Smooth muscle cell (in vitro differentiated cells): ENCODE measurements at regions not wholly inside any gene's neighbourhood (a gene's known extent, or its start where the extent isn't known, plus 50 kb on each side); places are given as distances from the start of the nearest gene placed in this dataset.

Source experiments
- DNase-seq: peaks from one replicate; lab custom pipeline; 2025; ENCODE audit not compliant: unreplicated experiment; lab: John Stamatoyannopoulos, UW
- H2AFZ ChIP-seq: fragments of 200-600 bp; sonication (generic); 2 replicates; pipeline ENCODE4 v1.6.0; 2016; ENCODE audit warnings: antibody characterized with exemption, low read depth, mild to moderate bottlenecking
- H3F3A ChIP-seq: fragments of 200-600 bp; sonication (generic); 2 replicates; pipeline ENCODE4 v1.6.0; 2017; ENCODE audit warnings: antibody characterized with exemption, low read depth
- H3K27ac ChIP-seq: fragments of 200-600 bp; sonication (generic); 2 replicates; pipeline ENCODE4 v1.5.1; 2016; ENCODE audit warnings: low read depth, mild to moderate bottlenecking
- H3K27me3 ChIP-seq: fragments of 200-600 bp; sonication (generic); 2 replicates; pipeline ENCODE4 v1.6.1; 2016; ENCODE audit warnings: low read depth, mild to moderate bottlenecking
- H3K36me3 ChIP-seq: fragments of 200-600 bp; sonication (generic); 2 replicates; pipeline ENCODE4 v1.5.1; 2016; ENCODE audit warnings: low read depth
- H3K4me1 ChIP-seq: fragments of 200-600 bp; sonication (generic); 2 replicates; pipeline ENCODE4 v1.5.1; 2016; ENCODE audit warnings: low read depth
- H3K4me2 ChIP-seq: fragments of 200-600 bp; sonication (generic); 2 replicates; pipeline ENCODE4 v1.6.0; 2016; ENCODE audit warnings: mild to moderate bottlenecking
- H3K4me3 ChIP-seq: fragments of 200-600 bp; sonication (generic); 2 replicates; pipeline ENCODE4 v1.5.1; 2016; ENCODE audit warnings: mild to moderate bottlenecking
- H3K79me2 ChIP-seq: fragments of 200-600 bp; sonication (generic); 2 replicates; pipeline ENCODE4 v1.6.0; 2016; ENCODE audit warnings: low read depth, mild to moderate bottlenecking
- H3K9ac ChIP-seq: fragments of 200-600 bp; sonication (generic); 2 replicates; pipeline ENCODE4 v1.6.0; 2016; ENCODE audit warnings: low read depth
- H3K9me3 ChIP-seq: fragments of 200-600 bp; sonication (generic); replicated peaks from 2 replicates; pipeline ENCODE4 v1.5.1; 2016; ENCODE audit warnings: low read depth
- H4K20me1 ChIP-seq: fragments of 200-600 bp; sonication (generic); 2 replicates; pipeline ENCODE4 v1.6.0; 2016; ENCODE audit warnings: low read depth
- WGBS: methylation state at CpG from one replicate; pipeline ENCODE4 v1.1.7; 2016; ENCODE audit warnings: low lambda C conversion rate; 5-methylcytosine and 5-hydroxymethylcytosine counted together
- TF ChIP-seq, protein P1 (sequence below): fragments of 200-600 bp; sonication (generic); IDR thresholded peaks from 2 replicates; pipeline ENCODE4 v1.5.1; 2017; ENCODE audit warnings: borderline replicate concordance, mild to moderate bottlenecking, antibody characterized with exemption; ENCODE audit not compliant: insufficient read depth, poor library complexity, severe bottlenecking

DNA sequence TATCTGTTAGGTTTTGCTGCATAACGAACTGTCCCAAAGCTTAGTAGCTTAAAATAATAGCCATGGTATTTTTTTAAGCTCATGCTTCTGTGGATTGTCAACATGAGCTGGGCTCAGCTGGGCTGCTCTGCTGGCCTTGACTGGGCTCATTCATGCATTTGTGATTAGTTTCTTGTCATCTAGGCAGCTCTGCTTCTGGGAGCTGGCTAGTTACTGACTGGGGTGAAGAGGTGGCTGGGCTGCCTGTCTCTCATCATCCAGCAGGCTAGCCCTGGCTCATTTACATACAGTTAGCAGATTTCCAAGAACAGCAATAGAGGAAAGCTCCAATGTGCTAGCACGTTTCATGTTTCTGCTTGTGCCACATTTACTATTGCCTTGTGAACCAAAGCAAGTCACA is 165.1 kb upstream of the PCSK2 start:
- Histone ChIP-seq H3K27me3 (no peaks in the 10 kb centered on the region), H3F3A (no peaks in the 10 kb centered on the region), H2AFZ (no peak overlapping the region), H3K36me3 (no peaks in the 10 kb centered on the region), H3K9ac (no peak overlapping the region), H3K4me2 (no peak overlapping the region), H3K27ac (no peak overlapping the region), H3K9me3 (no peaks in the 10 kb centered on the region), H3K4me1 (no peaks in the 10 kb centered on the region), H3K4me3 (no peak overlapping the region), H4K20me1 (no peaks in the 10 kb centered on the region), H3K79me2 (no peaks in the 10 kb centered on the region)
- no peak for DNase-seq
- 83% methylated on average over 2 of the region's 2 CpGs for WGBS
- TF ChIP-seq, protein P1, sequence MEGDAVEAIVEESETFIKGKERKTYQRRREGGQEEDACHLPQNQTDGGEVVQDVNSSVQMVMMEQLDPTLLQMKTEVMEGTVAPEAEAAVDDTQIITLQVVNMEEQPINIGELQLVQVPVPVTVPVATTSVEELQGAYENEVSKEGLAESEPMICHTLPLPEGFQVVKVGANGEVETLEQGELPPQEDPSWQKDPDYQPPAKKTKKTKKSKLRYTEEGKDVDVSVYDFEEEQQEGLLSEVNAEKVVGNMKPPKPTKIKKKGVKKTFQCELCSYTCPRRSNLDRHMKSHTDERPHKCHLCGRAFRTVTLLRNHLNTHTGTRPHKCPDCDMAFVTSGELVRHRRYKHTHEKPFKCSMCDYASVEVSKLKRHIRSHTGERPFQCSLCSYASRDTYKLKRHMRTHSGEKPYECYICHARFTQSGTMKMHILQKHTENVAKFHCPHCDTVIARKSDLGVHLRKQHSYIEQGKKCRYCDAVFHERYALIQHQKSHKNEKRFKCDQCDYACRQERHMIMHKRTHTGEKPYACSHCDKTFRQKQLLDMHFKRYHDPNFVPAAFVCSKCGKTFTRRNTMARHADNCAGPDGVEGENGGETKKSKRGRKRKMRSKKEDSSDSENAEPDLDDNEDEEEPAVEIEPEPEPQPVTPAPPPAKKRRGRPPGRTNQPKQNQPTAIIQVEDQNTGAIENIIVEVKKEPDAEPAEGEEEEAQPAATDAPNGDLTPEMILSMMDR = no peak

DNA sequence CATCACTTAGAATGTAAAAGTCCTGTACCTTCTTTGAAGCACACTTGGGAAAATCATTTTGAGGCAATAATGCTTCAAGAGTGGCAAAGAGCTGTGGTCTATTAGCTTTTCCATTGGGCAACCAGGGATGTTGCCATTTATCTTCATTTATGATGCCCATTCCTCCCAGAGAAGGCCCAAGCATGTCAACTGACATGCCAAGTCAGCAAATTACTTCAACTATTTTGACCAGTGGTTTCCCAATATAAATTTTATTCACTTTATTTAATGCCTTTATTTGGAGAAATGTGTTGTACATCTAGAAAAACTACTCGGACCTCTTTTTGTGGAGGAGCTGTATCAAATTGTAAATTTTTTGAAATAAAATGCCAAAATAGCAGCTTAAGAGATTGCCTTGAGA is 164.1 kb upstream of the PCSK2 start:
- DNase-seq = no peak
- no peaks in the 10 kb centered on the region for H3K27me3 ChIP-seq
- 91% methylated on average over 1 of the region's 1 CpG for WGBS
- H3K36me3 ChIP-seq = no peaks in the 10 kb centered on the region
- no peak overlapping the region for H3K4me3 ChIP-seq
- no peaks in the 10 kb centered on the region for H3K4me1 ChIP-seq
- TF ChIP-seq, protein P1 = no peak
- no peak overlapping the region for H2AFZ ChIP-seq
- no peaks in the 10 kb centered on the region for H3F3A ChIP-seq
- no peak overlapping the region for H3K9ac ChIP-seq
- H3K9me3 ChIP-seq = no peaks in the 10 kb centered on the region
- H3K4me2 ChIP-seq = no peak overlapping the region
- H3K79me2 ChIP-seq = no peaks in the 10 kb centered on the region
- no peaks in the 10 kb centered on the region for H4K20me1 ChIP-seq
- H3K27ac ChIP-seq = no peak overlapping the region

DNA sequence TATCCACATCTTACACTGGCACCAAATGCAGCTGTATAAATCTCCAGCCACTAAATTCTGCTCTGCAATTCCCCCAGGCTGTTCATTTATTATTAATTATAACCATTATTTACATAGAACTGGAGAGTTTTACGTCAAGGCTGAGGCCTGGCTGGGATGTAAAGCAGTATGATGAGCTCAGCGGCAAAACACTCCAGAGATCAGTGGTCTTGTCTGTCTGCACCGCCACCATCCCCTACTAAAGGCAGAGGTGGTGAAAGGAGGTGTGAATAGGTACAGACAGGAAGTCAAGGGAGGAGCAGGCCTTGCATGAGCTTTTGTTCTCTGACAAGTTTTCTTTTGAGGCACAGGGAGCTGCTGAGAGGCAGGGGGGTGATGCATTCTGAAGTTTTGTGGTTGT is 159.9 kb upstream of the PCSK2 start:
- Histone ChIP-seq H3K4me2 (no peak overlapping the region), H3K79me2 (no peaks in the 10 kb centered on the region), H3K4me3 (no peak overlapping the region), H3K27ac (no peak overlapping the region), H3K9ac (no peak overlapping the region), H4K20me1 (no peaks in the 10 kb centered on the region), H3F3A (no peaks in the 10 kb centered on the region), H3K9me3 (no peaks in the 10 kb centered on the region), H2AFZ (no peak overlapping the region), H3K27me3 (no peaks in the 10 kb centered on the region), H3K4me1 (no peaks in the 10 kb centered on the region), H3K36me3 (no peaks in the 10 kb centered on the region)
- TF ChIP-seq, protein P1 = no peak
- WGBS = 59% methylated on average over 3 of the region's 3 CpGs
- DNase-seq = no peak

DNA sequence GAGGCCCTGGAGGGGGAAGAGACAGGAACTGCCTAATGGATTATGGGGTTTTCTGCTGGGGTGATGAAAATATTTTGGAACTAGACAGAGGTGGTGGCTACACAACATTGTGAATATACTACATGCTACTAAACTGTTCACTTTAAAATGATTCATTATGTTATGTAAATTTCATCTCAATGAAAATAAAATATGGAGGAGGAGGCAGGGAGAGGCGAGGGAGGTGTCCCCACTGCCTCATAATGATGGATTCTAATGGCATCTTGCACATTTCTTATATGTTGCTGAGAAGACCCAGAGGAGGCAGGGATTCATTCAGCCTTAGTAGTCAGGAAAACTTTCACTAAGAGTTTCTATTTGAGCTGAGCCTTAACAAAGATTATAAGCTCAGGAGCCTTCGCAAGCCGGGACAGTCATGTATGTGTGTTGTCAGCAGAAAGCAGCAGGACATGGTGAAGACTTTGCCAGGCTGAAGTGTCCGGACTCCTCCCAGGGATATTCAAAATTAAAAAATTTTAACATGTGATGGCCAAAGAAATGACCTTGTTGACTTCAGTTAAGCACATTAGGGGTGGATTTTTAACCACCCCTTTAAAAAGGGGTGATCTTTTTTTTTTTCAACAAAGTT is 158.6 kb upstream of the PCSK2 start:
- 88% methylated on average over 4 of the region's 4 CpGs for WGBS
- no peaks in the 10 kb centered on the region for H3K27me3 ChIP-seq
- DNase-seq = no peak
- no peaks in the 10 kb centered on the region for H3K9me3 ChIP-seq
- H3K4me2 ChIP-seq = no peak overlapping the region
- H3K79me2 ChIP-seq = no peaks in the 10 kb centered on the region
- TF ChIP-seq, protein P1 = no peak
- no peak overlapping the region for H3K9ac ChIP-seq
- H3F3A ChIP-seq = no peaks in the 10 kb centered on the region
- no peak overlapping the region for H3K27ac ChIP-seq
- no peaks in the 10 kb centered on the region for H3K4me1 ChIP-seq
- H3K36me3 ChIP-seq = no peaks in the 10 kb centered on the region
- no peak overlapping the region for H3K4me3 ChIP-seq
- H4K20me1 ChIP-seq = no peaks in the 10 kb centered on the region
- H2AFZ ChIP-seq = no peak overlapping the region
